IMR-90 (cell line): ENCODE measurements at regions not wholly inside any gene's neighbourhood (a gene's known extent, or its start where the extent isn't known, plus 50 kb on each side); places are given as distances from the start of the nearest gene placed in this dataset.

Experiments used
- BHLHE40 ChIP-seq: fragments of 150-350 bp; IDR thresholded peaks from 2 replicates; pipeline ENCODE4 v1.6.1; 2016; ENCODE audit warnings: mild to moderate bottlenecking, low read depth, low read length
- CEBPB ChIP-seq: IDR thresholded peaks from 2 replicates; pipeline ENCODE4 v1.6.1; 2012; ENCODE audit warnings: low read depth, low read length, improper control_type of control experiment
- CTCF ChIP-seq: conservative IDR thresholded peaks from 2 replicates; pipeline ENCODE4 v1.5.1; 2012; ENCODE audit warnings: mild to moderate bottlenecking, low read depth, low read length, improper control_type of control experiment
- ELK1 ChIP-seq: fragments of 150-350 bp; IDR thresholded peaks from 2 replicates; pipeline ENCODE4 v1.6.1; 2016; ENCODE audit warnings: low read depth, mild to moderate bottlenecking, low read length, moderate library complexity, borderline replicate concordance
- NFE2L2 ChIP-seq: fragments of 150-350 bp; IDR thresholded peaks from 2 replicates; pipeline ENCODE4 v1.6.1; 2016; ENCODE audit warnings: low read depth, mild to moderate bottlenecking, low read length
- POLR2A ChIP-seq: IDR thresholded peaks from 2 replicates; pipeline ENCODE4 v1.6.1; 2012; ENCODE audit warnings: mild to moderate bottlenecking, low read depth, low read length
- RAD21 ChIP-seq: IDR thresholded peaks from 2 replicates; pipeline ENCODE4 v1.6.1; 2012; ENCODE audit warnings: low read length, improper control_type of control experiment
- RCOR1 ChIP-seq: IDR thresholded peaks from 2 replicates; pipeline ENCODE4 v1.6.1; 2012; ENCODE audit warnings: mild to moderate bottlenecking, low read length, improper control_type of control experiment; ENCODE audit not compliant: insufficient replicate concordance
- RFX5 ChIP-seq: IDR thresholded peaks from 2 replicates; pipeline ENCODE4 v1.8.0; 2012; ENCODE audit warnings: low read depth, mild to moderate bottlenecking, low read length, moderate library complexity
- SMC3 ChIP-seq: fragments of 150-350 bp; IDR thresholded peaks from 2 replicates; pipeline ENCODE4 v1.6.1; 2016; ENCODE audit warnings: low read depth, mild to moderate bottlenecking, antibody characterized with exemption, low read length, moderate library complexity

GRCh38 chr4:61024610-61025009 lies 175.5 kb upstream of the ADGRL3 start:
- no peak for TF ChIP-seq ELK1
- no peak for TF ChIP-seq CTCF
- TF ChIP-seq POLR2A = no peak
- no peak for TF ChIP-seq BHLHE40
- TF ChIP-seq NFE2L2 = no peak
- no peak for TF ChIP-seq RFX5
- TF ChIP-seq RCOR1 = no peak
- no peak for TF ChIP-seq SMC3
- TF ChIP-seq CEBPB = no peak
- no peak for TF ChIP-seq RAD21
